HEK293 (cell line): ENCODE measurements at regions not wholly inside any gene's neighbourhood (a gene's known extent, or its start where the extent isn't known, plus 50 kb on each side); places are given as distances from the start of the nearest gene placed in this dataset.

Experiments
- CTCF ChIA-PET: fragments of 350-600 bp; formaldehyde crosslinking; extraction: SDS; loops from one replicate; lab custom pipeline; 2021; ENCODE audit warnings: antibody characterized with exemption; lab: Yijun Ruan, JAX
- POLR2A ChIA-PET: fragments of 300-600 bp; formaldehyde crosslinking; extraction: SDS; loops from one replicate; lab custom pipeline; 2020; ENCODE audit warnings: antibody characterized with exemption, inconsistent platforms; lab: Yijun Ruan, JAX
- H3K27ac ChIP-seq: fragments of 200-500 bp; sonication (Bioruptor generic); 2 replicates; pipeline ENCODE4 v1.5.1; 2014; ENCODE audit warnings: low read depth, low read length, control low read depth, inconsistent platforms; ENCODE audit errors: extremely low read depth
- H3K36me3 ChIP-seq, 2 experiments: fragments of 200-500 bp in 1 of 2; sonication (Bioruptor generic) in 1 of 2; 1 replicate in 1 of 2; 2 replicates in 1 of 2; pipeline ENCODE4 v1.5.1; 2014 to 2017; ENCODE audit warnings: inconsistent platforms in 2 of 2, low read length in 2 of 2; ENCODE audit not compliant: control insufficient read depth in 2 of 2, insufficient read depth in 1 of 2
- H3K4me1 ChIP-seq: fragments of 200-500 bp; sonication (Bioruptor generic); 2 replicates; pipeline ENCODE4 v1.5.1; 2014; ENCODE audit warnings: mild to moderate bottlenecking, low read length, inconsistent platforms; ENCODE audit not compliant: control insufficient read depth, insufficient read depth
- H3K4me3 ChIP-seq: 2 replicates; pipeline ENCODE4 v1.5.1; 2011; ENCODE audit warnings: low read depth, mild to moderate bottlenecking, control low read depth, low read length, moderate library complexity
- H3K9me3 ChIP-seq: fragments of 200-500 bp; sonication (Bioruptor generic); 2 replicates; pipeline ENCODE4 v1.5.1; 2014; ENCODE audit warnings: low read depth, low read length, inconsistent platforms; ENCODE audit not compliant: control insufficient read depth, insufficient read depth
- FEZF1 ChIP-seq: fragments of 450-650 bp; formaldehyde crosslinking; IDR thresholded peaks from 2 replicates; pipeline ENCODE4 v1.5.1; 2016; ENCODE audit warnings: missing biosample characterization, missing genetic modification characterization
- GFI1B ChIP-seq: fragments of 450-650 bp; formaldehyde crosslinking; IDR thresholded peaks from 2 replicates; pipeline ENCODE4 v1.5.1; 2016; ENCODE audit warnings: missing biosample characterization, missing genetic modification characterization
- GLIS2 ChIP-seq: fragments of 450-650 bp; formaldehyde crosslinking; IDR thresholded peaks from 2 replicates; pipeline ENCODE4 v1.5.1; 2016; ENCODE audit warnings: missing biosample characterization, missing genetic modification characterization
- IKZF3 ChIP-seq: fragments of 450-650 bp; IDR thresholded peaks from 2 replicates; pipeline ENCODE4 v1.5.0; 2018; ENCODE audit warnings: missing biosample characterization, mild to moderate bottlenecking, missing genetic modification characterization, moderate library complexity
- KLF8 ChIP-seq: fragments of 450-650 bp; formaldehyde crosslinking; IDR thresholded peaks from 2 replicates; pipeline ENCODE4 v1.5.1; 2016; ENCODE audit warnings: missing biosample characterization, missing genetic modification characterization
- OVOL3 ChIP-seq: fragments of 450-650 bp; formaldehyde crosslinking; IDR thresholded peaks from 2 replicates; pipeline ENCODE4 v1.5.1; 2016; ENCODE audit warnings: missing biosample characterization, missing genetic modification characterization
- PRDM10 ChIP-seq: fragments of 450-650 bp; formaldehyde crosslinking; IDR thresholded peaks from 2 replicates; pipeline ENCODE4 v1.5.1; 2016; ENCODE audit warnings: missing biosample characterization, missing genetic modification characterization
- PRDM4 ChIP-seq: fragments of 450-650 bp; formaldehyde crosslinking; IDR thresholded peaks from 2 replicates; pipeline ENCODE4 v1.5.1; 2017; ENCODE audit warnings: missing biosample characterization, missing genetic modification characterization
- SP7 ChIP-seq: fragments of 450-650 bp; formaldehyde crosslinking; IDR thresholded peaks from 2 replicates; pipeline ENCODE4 v1.5.1; 2016; ENCODE audit warnings: missing biosample characterization, missing genetic modification characterization
- TCF7L2 ChIP-seq: IDR thresholded peaks from 2 replicates; pipeline ENCODE4 v1.6.1; 2011; ENCODE audit warnings: low read depth, mild to moderate bottlenecking, inconsistent platforms, low read length, moderate library complexity, borderline replicate concordance
- TRIM28 ChIP-seq: IDR thresholded peaks from 2 replicates; pipeline ENCODE4 v1.6.1; 2011; ENCODE audit warnings: low read length, control low read depth, borderline replicate concordance
- YY1 ChIP-seq: fragments of 450-650 bp; formaldehyde crosslinking; IDR thresholded peaks from 2 replicates; pipeline ENCODE4 v1.5.1; 2018; ENCODE audit warnings: missing biosample characterization, missing genetic modification characterization
- ZBTB20 ChIP-seq: fragments of 450-650 bp; formaldehyde crosslinking; IDR thresholded peaks from 2 replicates; pipeline ENCODE4 v1.5.1; 2016; ENCODE audit warnings: missing biosample characterization, missing genetic modification characterization
- ZBTB8A ChIP-seq: fragments of 450-650 bp; formaldehyde crosslinking; IDR thresholded peaks from 2 replicates; pipeline ENCODE4 v1.5.1; 2016; ENCODE audit warnings: missing biosample characterization, missing genetic modification characterization
- ZFHX2 ChIP-seq: fragments of 450-650 bp; formaldehyde crosslinking; conservative IDR thresholded peaks from 2 replicates; pipeline ENCODE4 v1.5.1; 2016; ENCODE audit warnings: missing biosample characterization, missing genetic modification characterization
- ZNF133 ChIP-seq: fragments of 450-650 bp; formaldehyde crosslinking; IDR thresholded peaks from 2 replicates; pipeline ENCODE4 v1.5.1; 2016; ENCODE audit warnings: missing biosample characterization, missing genetic modification characterization
- ZNF184 ChIP-seq: fragments of 450-650 bp; IDR thresholded peaks from 2 replicates; pipeline ENCODE4 v1.5.1; 2018; ENCODE audit warnings: missing biosample characterization, mild to moderate bottlenecking, missing genetic modification characterization
- ZNF302 ChIP-seq: fragments of 450-650 bp; formaldehyde crosslinking; IDR thresholded peaks from 2 replicates; pipeline ENCODE4 v1.5.1; 2016; ENCODE audit warnings: missing biosample characterization, missing genetic modification characterization, low read depth
- ZNF341 ChIP-seq: fragments of 450-650 bp; formaldehyde crosslinking; IDR thresholded peaks from 2 replicates; pipeline ENCODE4; 2016; ENCODE audit warnings: low read depth, missing biosample characterization, missing genetic modification characterization
- ZNF350 ChIP-seq: fragments of 450-650 bp; formaldehyde crosslinking; IDR thresholded peaks from 2 replicates; pipeline ENCODE4 v1.5.0; 2017; ENCODE audit warnings: missing biosample characterization, mild to moderate bottlenecking, missing genetic modification characterization
- ZNF426 ChIP-seq: fragments of 450-650 bp; formaldehyde crosslinking; IDR thresholded peaks from 2 replicates; pipeline ENCODE4 v1.5.1; 2017; ENCODE audit warnings: missing biosample characterization, missing genetic modification characterization, mild to moderate bottlenecking, inconsistent platforms, moderate library complexity
- ZNF548 ChIP-seq: fragments of 450-650 bp; formaldehyde crosslinking; IDR thresholded peaks from 2 replicates; pipeline ENCODE4 v1.5.1; 2016; ENCODE audit warnings: missing biosample characterization, missing genetic modification characterization
- ZNF549 ChIP-seq: fragments of 450-650 bp; IDR thresholded peaks from 2 replicates; pipeline ENCODE4 v1.5.1; 2018; ENCODE audit warnings: missing biosample characterization, missing genetic modification characterization, mild to moderate bottlenecking, inconsistent platforms, moderate library complexity
- ZNF561 ChIP-seq: fragments of 450-650 bp; IDR thresholded peaks from 2 replicates; pipeline ENCODE4 v1.5.1; 2018; ENCODE audit warnings: missing biosample characterization, missing genetic modification characterization, borderline replicate concordance
- ZNF624 ChIP-seq: fragments of 450-650 bp; formaldehyde crosslinking; IDR thresholded peaks from 2 replicates; pipeline ENCODE4 v1.5.1; 2017; ENCODE audit warnings: missing biosample characterization, missing genetic modification characterization
- ZNF654 ChIP-seq: fragments of 450-650 bp; formaldehyde crosslinking; IDR thresholded peaks from 2 replicates; pipeline ENCODE4 v1.5.1; 2016; ENCODE audit warnings: low read depth, missing biosample characterization, missing genetic modification characterization
- ZNF660 ChIP-seq: fragments of 450-650 bp; IDR thresholded peaks from 2 replicates; pipeline ENCODE4 v1.5.1; 2018; ENCODE audit warnings: missing biosample characterization, mild to moderate bottlenecking, missing genetic modification characterization
- ZNF664 ChIP-seq: fragments of 450-650 bp; formaldehyde crosslinking; IDR thresholded peaks from 2 replicates; pipeline ENCODE4 v1.5.1; 2016; ENCODE audit warnings: missing biosample characterization, missing genetic modification characterization
- ZNF792 ChIP-seq: fragments of 450-650 bp; formaldehyde crosslinking; IDR thresholded peaks from 2 replicates; pipeline ENCODE4 v1.5.1; 2016; ENCODE audit warnings: missing biosample characterization, missing genetic modification characterization

GRCh38 chr6:113642001-113642713 lies 215.0 kb upstream of the MARCKS start:
- no peak for TF ChIP-seq ZNF654
- peak; percentile 48; the same call in 1 of the 2 replicates for TF ChIP-seq ZNF664 (tag by site-specific recombination)
- H3K27ac ChIP-seq, result no peak overlapping the region
- H3K4me1 ChIP-seq, result peaks cover 5% of the 10 kb centered on the region
- H3K4me3 ChIP-seq, result no peak overlapping the region
- POLR2A ChIA-PET, result interaction anchor here (0.6 kb wide), 1 partner anchor 216 kb away, joined by 3 read pairs; no protein-coding TSS in a partner anchor
- no peaks in the 10 kb centered on the region for H3K36me3 ChIP-seq
- CTCF ChIA-PET, result interaction anchor here (0.6 to 1.8 kb wide), 7 partner anchors 9 to 857 kb away, joined by 3 to 12 read pairs (median 3); no protein-coding TSS in a partner anchor
- H3K9me3 ChIP-seq, result no peaks in the 10 kb centered on the region

GRCh38 chr6:113642714-113643406 lies 214.3 kb upstream of the MARCKS start:
- no peak overlapping the region for H3K27ac ChIP-seq
- H3K36me3 ChIP-seq, result no peaks in the 10 kb centered on the region
- CTCF ChIA-PET, result interaction anchor here (0.6 to 1.8 kb wide), 7 partner anchors 10 to 858 kb away, joined by 3 to 12 read pairs (median 3); no protein-coding TSS in a partner anchor
- TF ChIP-seq KLF8 (tag by site-specific recombination), result no peak
- peak; percentile 52; the same call in 1 of the 2 replicates for TF ChIP-seq TRIM28
- TF ChIP-seq ZNF302 (tag by site-specific recombination), result no peak
- TF ChIP-seq FEZF1 (tag by site-specific recombination), result peak; percentile 89
- TF ChIP-seq ZNF624, result no peak
- TF ChIP-seq ZNF664 (tag by site-specific recombination), result no peak
- no peak for TF ChIP-seq IKZF3 (tag by site-specific recombination)
- TF ChIP-seq ZNF561 (tag by site-specific recombination), result 0 out of 2 replicates have a peak, but pooled peaks have one; percentile 26
- TF ChIP-seq SP7 (tag by site-specific recombination), result no peak
- TF ChIP-seq ZNF426 (tag by site-specific recombination), result no peak
- TF ChIP-seq YY1, result no peak
- TF ChIP-seq ZBTB8A (tag by site-specific recombination), result no peak
- no peak for TF ChIP-seq ZNF792
- TF ChIP-seq ZNF549 (tag by site-specific recombination), result 0 out of 2 replicates have a peak, but pooled peaks have one; percentile 28
- 0 out of 2 replicates have a peak, but pooled peaks have one; percentile 53 for TF ChIP-seq ZNF660 (tag by site-specific recombination)
- no peak for TF ChIP-seq ZNF341 (tag by site-specific recombination)
- no peak for TF ChIP-seq ZFHX2 (tag by site-specific recombination)
- no peak for TF ChIP-seq OVOL3
- TF ChIP-seq GFI1B (tag by site-specific recombination), result no peak
- no peak for TF ChIP-seq ZNF184 (tag by site-specific recombination)
- no peak for TF ChIP-seq PRDM4 (tag by site-specific recombination)
- TF ChIP-seq GLIS2 (tag by site-specific recombination), result no peak
- peak; percentile 69; the same call in 1 of the 2 replicates for TF ChIP-seq TCF7L2
- no peak for TF ChIP-seq ZNF133 (tag by site-specific recombination)
- peak; percentile 93 for TF ChIP-seq ZBTB20 (tag by site-specific recombination)
- no peak for TF ChIP-seq ZNF548 (tag by site-specific recombination)
- TF ChIP-seq ZNF350 (tag by site-specific recombination), result peak; percentile 50; the same call in 1 of the 2 replicates
- peak; percentile 90 for TF ChIP-seq PRDM10 (tag by site-specific recombination)

More at GRCh38 chr6:113642714-113643406, 214.3 kb upstream of the MARCKS start:
- Histone ChIP-seq H3K4me3 (no peak overlapping the region), H3K4me1 (peaks cover 5% of the 10 kb centered on the region), H3K9me3 (no peaks in the 10 kb centered on the region)
- POLR2A ChIA-PET, result interaction anchor here (0.6 to 1.0 kb wide), 2 partner anchors 68 to 215 kb away, joined by 3 read pairs; no protein-coding TSS in a partner anchor
